ENCODE measurements at regions not wholly inside any gene's neighbourhood (a gene's known extent, or its start where the extent isn't known, plus 50 kb on each side); places are given as distances from the start of the nearest gene placed in this dataset.

GRCh38 chr1:229156872-229157271, 114.0 kb upstream of the RAB4A start:
- TF ChIP-seq POLR2A (IDR thresholded peaks at IDR 0.05): no peak
- TF ChIP-seq CTCF (IDR thresholded peaks at IDR 0.05 in 4 of 5, conservative IDR thresholded peaks at IDR 0.05 in 1 of 5): peak; percentile 23 to 66 (median 47)

Data from gastrocnemius medialis (tissue), 4 donors.